ENCODE measurements at regions not wholly inside any gene's neighbourhood (a gene's known extent, or its start where the extent isn't known, plus 50 kb on each side); places are given as distances from the start of the nearest gene placed in this dataset.

DNA sequence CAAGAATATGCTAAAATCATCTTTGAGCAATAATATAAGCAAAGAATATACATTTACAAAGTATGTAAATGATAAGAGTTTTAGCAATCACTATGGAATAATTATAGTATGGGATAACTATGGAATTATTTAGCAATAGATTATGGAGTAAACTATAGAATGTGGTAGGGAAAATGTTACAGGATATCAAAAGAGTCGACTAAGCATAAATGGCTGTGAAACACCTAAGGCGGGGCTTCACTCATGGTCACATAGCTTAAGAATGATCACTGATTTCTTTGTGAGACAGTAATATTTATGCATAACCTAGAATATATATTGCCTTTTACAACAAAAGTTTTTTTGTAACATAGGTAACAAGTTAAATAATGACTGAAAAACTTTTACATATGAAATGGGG lies 2049.7 kb downstream of the ARAP2 start:
- no peaks in the 10 kb centered on the region for H3K9me3 ChIP-seq (ENCODE audit: low read depth)
- H3K4me1 ChIP-seq (ENCODE audit: insufficient read depth): no peaks in the 10 kb centered on the region
- H3K4me3 ChIP-seq: no peak overlapping the region
- H3K36me3 ChIP-seq (replicated peaks; ENCODE audit: insufficient read depth, low read depth): no peaks in the 10 kb centered on the region
- no peaks in the 10 kb centered on the region for H3K9me2 ChIP-seq (replicated peaks; ENCODE audit: insufficient read depth)
- H3K27me3 ChIP-seq: no peaks in the 10 kb centered on the region
- no peaks in the 10 kb centered on the region for H3K79me2 ChIP-seq
- H3K4me2 ChIP-seq: no peak overlapping the region
- 100% methylated on average over 2 of the region's 2 CpGs for WGBS (ENCODE audit: low lambda C conversion rate, missing lambda C conversion rate)
- no peak for DNase-seq (ENCODE audit: low spot score)
- no peak overlapping the region for H2AFZ ChIP-seq
- TF ChIP-seq, protein P1, sequence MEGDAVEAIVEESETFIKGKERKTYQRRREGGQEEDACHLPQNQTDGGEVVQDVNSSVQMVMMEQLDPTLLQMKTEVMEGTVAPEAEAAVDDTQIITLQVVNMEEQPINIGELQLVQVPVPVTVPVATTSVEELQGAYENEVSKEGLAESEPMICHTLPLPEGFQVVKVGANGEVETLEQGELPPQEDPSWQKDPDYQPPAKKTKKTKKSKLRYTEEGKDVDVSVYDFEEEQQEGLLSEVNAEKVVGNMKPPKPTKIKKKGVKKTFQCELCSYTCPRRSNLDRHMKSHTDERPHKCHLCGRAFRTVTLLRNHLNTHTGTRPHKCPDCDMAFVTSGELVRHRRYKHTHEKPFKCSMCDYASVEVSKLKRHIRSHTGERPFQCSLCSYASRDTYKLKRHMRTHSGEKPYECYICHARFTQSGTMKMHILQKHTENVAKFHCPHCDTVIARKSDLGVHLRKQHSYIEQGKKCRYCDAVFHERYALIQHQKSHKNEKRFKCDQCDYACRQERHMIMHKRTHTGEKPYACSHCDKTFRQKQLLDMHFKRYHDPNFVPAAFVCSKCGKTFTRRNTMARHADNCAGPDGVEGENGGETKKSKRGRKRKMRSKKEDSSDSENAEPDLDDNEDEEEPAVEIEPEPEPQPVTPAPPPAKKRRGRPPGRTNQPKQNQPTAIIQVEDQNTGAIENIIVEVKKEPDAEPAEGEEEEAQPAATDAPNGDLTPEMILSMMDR (IDR thresholded peaks at IDR 0.05; ENCODE audit: poor library complexity): no peak
- TF ChIP-seq EZH2phosphoT487 (IDR thresholded peaks at IDR 0.05; ENCODE audit: low read depth, severe bottlenecking, unreplicated experiment) (no peak), EZH2 (IDR thresholded peaks at IDR 0.05; ENCODE audit: borderline replicate concordance) (no peak)
- H3K27ac ChIP-seq: no peak overlapping the region
- no peaks in the 10 kb centered on the region for H4K20me1 ChIP-seq (ENCODE audit: insufficient read depth, poor library complexity, severe bottlenecking)

DNA sequence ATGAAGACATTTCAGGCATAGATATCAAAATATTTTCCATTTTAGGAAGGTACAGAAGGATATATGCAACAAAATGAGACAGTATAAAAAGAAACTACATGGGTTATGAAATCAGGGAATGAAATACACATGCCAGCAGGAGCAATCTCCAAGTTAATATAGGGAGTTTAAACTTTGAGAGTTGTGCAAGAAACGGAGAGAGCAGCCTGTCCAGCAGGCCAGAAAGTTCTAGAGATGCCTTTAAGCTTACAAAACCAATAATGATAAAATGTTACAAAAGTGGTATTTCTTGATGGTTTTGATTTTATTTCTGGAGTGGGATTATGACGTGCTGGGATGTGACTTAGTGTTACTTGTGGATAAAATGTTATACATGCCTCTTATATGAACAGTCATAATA lies 2047.9 kb downstream of the ARAP2 start:
- Histone ChIP-seq H3K79me2 (no peaks in the 10 kb centered on the region), H3K4me2 (no peak overlapping the region)
- TF ChIP-seq EZH2 (IDR thresholded peaks at IDR 0.05; ENCODE audit: borderline replicate concordance) (no peak), EZH2phosphoT487 (IDR thresholded peaks at IDR 0.05; ENCODE audit: low read depth, severe bottlenecking, unreplicated experiment) (no peak)
- TF ChIP-seq, protein P1 (IDR thresholded peaks at IDR 0.05; ENCODE audit: poor library complexity): no peak

DNA sequence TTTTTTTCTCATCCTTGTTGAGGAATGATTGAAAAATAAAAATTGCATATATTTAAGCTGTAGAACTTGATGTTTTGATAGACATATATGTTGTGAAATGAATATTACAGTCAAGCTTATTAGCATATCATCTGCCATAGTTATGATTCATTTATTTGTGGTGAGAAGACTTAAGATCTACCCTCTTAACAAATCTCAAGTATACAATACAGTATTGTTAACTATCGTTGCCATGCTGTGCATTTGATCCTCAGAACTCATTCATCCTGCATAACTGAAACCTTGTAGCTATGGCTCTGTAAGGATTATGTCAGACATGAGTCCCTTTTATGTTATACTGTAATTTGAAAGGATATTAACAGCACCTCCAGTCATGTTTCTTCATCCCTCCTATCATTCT lies 2045.3 kb downstream of the ARAP2 start:
- Histone ChIP-seq H3K4me1 (ENCODE audit: insufficient read depth) (no peaks in the 10 kb centered on the region), H4K20me1 (ENCODE audit: insufficient read depth, poor library complexity, severe bottlenecking) (no peaks in the 10 kb centered on the region), H3K79me2 (no peaks in the 10 kb centered on the region), H3K4me3 (no peak overlapping the region), H3K4me2 (no peak overlapping the region), H3K36me3 (replicated peaks; ENCODE audit: insufficient read depth, low read depth) (no peaks in the 10 kb centered on the region), H3K9me3 (ENCODE audit: low read depth) (no peaks in the 10 kb centered on the region), H3K27me3 (no peaks in the 10 kb centered on the region), H2AFZ (no peak overlapping the region), H3K9me2 (replicated peaks; ENCODE audit: insufficient read depth) (no peaks in the 10 kb centered on the region), H3K27ac (no peak overlapping the region)
- no peak for DNase-seq (ENCODE audit: low spot score)
- no peak for TF ChIP-seq EZH2 (IDR thresholded peaks at IDR 0.05; ENCODE audit: borderline replicate concordance)
- TF ChIP-seq EZH2phosphoT487 (IDR thresholded peaks at IDR 0.05; ENCODE audit: low read depth, severe bottlenecking, unreplicated experiment): no peak
- TF ChIP-seq, protein P1 (IDR thresholded peaks at IDR 0.05; ENCODE audit: poor library complexity): no peak
- 88% methylated on average over 1 of the region's 1 CpG for WGBS (ENCODE audit: low lambda C conversion rate, missing lambda C conversion rate)

More for the DNA sequence above, 2047.9 kb downstream of the ARAP2 start:
- 83% methylated on average over 2 of the region's 2 CpGs for WGBS (ENCODE audit: low lambda C conversion rate, missing lambda C conversion rate)
- no peaks in the 10 kb centered on the region for H3K36me3 ChIP-seq (replicated peaks; ENCODE audit: insufficient read depth, low read depth)
- H3K27ac ChIP-seq: no peak overlapping the region
- no peak for DNase-seq (ENCODE audit: low spot score)
- no peaks in the 10 kb centered on the region for H3K9me3 ChIP-seq (ENCODE audit: low read depth)
- no peak overlapping the region for H2AFZ ChIP-seq
- no peaks in the 10 kb centered on the region for H3K27me3 ChIP-seq
- no peaks in the 10 kb centered on the region for H4K20me1 ChIP-seq (ENCODE audit: insufficient read depth, poor library complexity, severe bottlenecking)
- H3K4me3 ChIP-seq: no peak overlapping the region
- no peaks in the 10 kb centered on the region for H3K9me2 ChIP-seq (replicated peaks; ENCODE audit: insufficient read depth)
- no peaks in the 10 kb centered on the region for H3K4me1 ChIP-seq (ENCODE audit: insufficient read depth)

DNA sequence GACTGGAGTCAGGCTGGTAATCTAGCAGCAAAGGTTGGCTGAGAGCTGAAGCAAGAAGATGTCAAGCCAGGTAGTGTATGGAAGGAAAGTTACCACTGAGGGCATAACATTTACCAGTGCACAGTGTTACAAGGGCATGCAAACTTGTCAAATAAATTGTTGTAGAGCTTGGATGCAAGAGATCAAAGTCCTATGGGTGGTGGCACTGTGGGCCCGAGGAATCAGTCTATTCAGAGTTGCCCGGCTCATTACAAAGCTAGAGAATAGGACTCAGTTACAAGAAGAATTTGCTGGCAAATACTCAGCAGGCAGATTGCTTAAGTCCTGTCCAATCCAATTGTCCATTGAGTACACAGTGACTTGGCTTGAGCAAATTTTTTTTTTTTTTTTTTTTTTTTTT lies 2043.8 kb downstream of the ARAP2 start:
- H4K20me1 ChIP-seq (ENCODE audit: insufficient read depth, poor library complexity, severe bottlenecking): no peaks in the 10 kb centered on the region
- DNase-seq (ENCODE audit: low spot score): no peak
- H3K9me2 ChIP-seq (replicated peaks; ENCODE audit: insufficient read depth): no peaks in the 10 kb centered on the region
- no peaks in the 10 kb centered on the region for H3K27me3 ChIP-seq
- no peaks in the 10 kb centered on the region for H3K36me3 ChIP-seq (replicated peaks; ENCODE audit: insufficient read depth, low read depth)
- H3K4me2 ChIP-seq: no peak overlapping the region
- no peaks in the 10 kb centered on the region for H3K79me2 ChIP-seq
- WGBS (ENCODE audit: low lambda C conversion rate, missing lambda C conversion rate): 90% methylated on average over 2 of the region's 2 CpGs
- no peak overlapping the region for H3K4me3 ChIP-seq
- no peak overlapping the region for H3K27ac ChIP-seq
- H3K9me3 ChIP-seq (ENCODE audit: low read depth): no peaks in the 10 kb centered on the region
- TF ChIP-seq, protein P1 (IDR thresholded peaks at IDR 0.05; ENCODE audit: poor library complexity): no peak
- no peak for TF ChIP-seq EZH2phosphoT487 (IDR thresholded peaks at IDR 0.05; ENCODE audit: low read depth, severe bottlenecking, unreplicated experiment)
- TF ChIP-seq EZH2 (IDR thresholded peaks at IDR 0.05; ENCODE audit: borderline replicate concordance): no peak
- H2AFZ ChIP-seq: no peak overlapping the region
- no peaks in the 10 kb centered on the region for H3K4me1 ChIP-seq (ENCODE audit: insufficient read depth)
